HEK293 (cell line): ENCODE measurements at regions not wholly inside any gene's neighbourhood (a gene's known extent, or its start where the extent isn't known, plus 50 kb on each side); places are given as distances from the start of the nearest gene placed in this dataset.

Source experiments
- CTCF ChIA-PET: fragments of 350-600 bp; formaldehyde crosslinking; extraction: SDS; loops from one replicate; lab custom pipeline; 2021; ENCODE audit warnings: antibody characterized with exemption; lab: Yijun Ruan, JAX
- POLR2A ChIA-PET: fragments of 300-600 bp; formaldehyde crosslinking; extraction: SDS; loops from one replicate; lab custom pipeline; 2020; ENCODE audit warnings: antibody characterized with exemption, inconsistent platforms; lab: Yijun Ruan, JAX
- H3K27ac ChIP-seq: fragments of 200-500 bp; sonication (Bioruptor generic); 2 replicates; pipeline ENCODE4 v1.5.1; 2014; ENCODE audit warnings: low read depth, low read length, control low read depth, inconsistent platforms; ENCODE audit errors: extremely low read depth
- H3K36me3 ChIP-seq, 2 experiments: fragments of 200-500 bp in 1 of 2; sonication (Bioruptor generic) in 1 of 2; 1 replicate in 1 of 2; 2 replicates in 1 of 2; pipeline ENCODE4 v1.5.1; 2014 to 2017; ENCODE audit warnings: inconsistent platforms in 2 of 2, low read length in 2 of 2; ENCODE audit not compliant: control insufficient read depth in 2 of 2, insufficient read depth in 1 of 2
- H3K4me1 ChIP-seq: fragments of 200-500 bp; sonication (Bioruptor generic); 2 replicates; pipeline ENCODE4 v1.5.1; 2014; ENCODE audit warnings: mild to moderate bottlenecking, low read length, inconsistent platforms; ENCODE audit not compliant: control insufficient read depth, insufficient read depth
- H3K4me3 ChIP-seq: 2 replicates; pipeline ENCODE4 v1.5.1; 2011; ENCODE audit warnings: low read depth, mild to moderate bottlenecking, control low read depth, low read length, moderate library complexity
- H3K9me3 ChIP-seq: fragments of 200-500 bp; sonication (Bioruptor generic); 2 replicates; pipeline ENCODE4 v1.5.1; 2014; ENCODE audit warnings: low read depth, low read length, inconsistent platforms; ENCODE audit not compliant: control insufficient read depth, insufficient read depth
- BCL11A ChIP-seq: fragments of 450-650 bp; formaldehyde crosslinking; IDR thresholded peaks from 2 replicates; pipeline ENCODE4 v1.5.1; 2016; ENCODE audit warnings: low read depth, missing biosample characterization, missing genetic modification characterization
- EGR2 ChIP-seq: fragments of 450-650 bp; formaldehyde crosslinking; IDR thresholded peaks from 2 replicates; pipeline ENCODE4 v1.5.1; 2016; ENCODE audit warnings: low read depth, missing biosample characterization, missing genetic modification characterization
- IKZF3 ChIP-seq: fragments of 450-650 bp; IDR thresholded peaks from 2 replicates; pipeline ENCODE4 v1.5.0; 2018; ENCODE audit warnings: missing biosample characterization, mild to moderate bottlenecking, missing genetic modification characterization, moderate library complexity
- KLF9 ChIP-seq: fragments of 450-650 bp; formaldehyde crosslinking; IDR thresholded peaks from 2 replicates; pipeline ENCODE4 v1.5.1; 2016; ENCODE audit warnings: missing biosample characterization, missing genetic modification characterization, low read depth
- MYNN ChIP-seq: fragments of 450-650 bp; formaldehyde crosslinking; IDR thresholded peaks from 2 replicates; pipeline ENCODE4 v1.5.1; 2016; ENCODE audit warnings: missing biosample characterization, missing genetic modification characterization, borderline replicate concordance
- OSR2 ChIP-seq: fragments of 450-650 bp; formaldehyde crosslinking; IDR thresholded peaks from 2 replicates; pipeline ENCODE4 v1.5.1; 2016; ENCODE audit warnings: missing biosample characterization, missing genetic modification characterization
- PRDM2 ChIP-seq: fragments of 450-650 bp; formaldehyde crosslinking; IDR thresholded peaks from 2 replicates; pipeline ENCODE4 v1.5.1; 2016; ENCODE audit warnings: missing biosample characterization, missing genetic modification characterization, borderline replicate concordance
- PRDM6 ChIP-seq: fragments of 450-650 bp; formaldehyde crosslinking; IDR thresholded peaks from 2 replicates; pipeline ENCODE4 v1.5.1; 2017; ENCODE audit warnings: missing biosample characterization, missing genetic modification characterization
- ZEB2 ChIP-seq: fragments of 450-650 bp; formaldehyde crosslinking; IDR thresholded peaks from 2 replicates; pipeline ENCODE4 v1.5.1; 2016; ENCODE audit warnings: missing biosample characterization, missing genetic modification characterization
- ZNF157 ChIP-seq: fragments of 450-650 bp; formaldehyde crosslinking; IDR thresholded peaks from 2 replicates; pipeline ENCODE4 v1.5.1; 2016; ENCODE audit warnings: missing biosample characterization, missing genetic modification characterization
- ZNF174 ChIP-seq: fragments of 450-650 bp; formaldehyde crosslinking; IDR thresholded peaks from 2 replicates; pipeline ENCODE4 v1.5.0; 2017; ENCODE audit warnings: missing biosample characterization, mild to moderate bottlenecking, missing genetic modification characterization
- ZNF18 ChIP-seq: fragments of 450-650 bp; formaldehyde crosslinking; IDR thresholded peaks from 2 replicates; pipeline ENCODE4 v1.5.1; 2016; ENCODE audit warnings: missing biosample characterization, missing genetic modification characterization
- ZNF2 ChIP-seq: fragments of 450-650 bp; formaldehyde crosslinking; IDR thresholded peaks from 2 replicates; pipeline ENCODE4 v1.5.1; 2016; ENCODE audit warnings: missing biosample characterization, missing genetic modification characterization
- ZNF26 ChIP-seq: fragments of 450-650 bp; formaldehyde crosslinking; IDR thresholded peaks from 2 replicates; pipeline ENCODE4 v1.5.1; 2016; ENCODE audit warnings: missing biosample characterization, missing genetic modification characterization
- ZNF398 ChIP-seq: fragments of 450-650 bp; formaldehyde crosslinking; IDR thresholded peaks from 2 replicates; pipeline ENCODE4 v1.5.1; 2017; ENCODE audit warnings: missing biosample characterization, missing genetic modification characterization
- ZNF473 ChIP-seq: fragments of 450-650 bp; formaldehyde crosslinking; IDR thresholded peaks from 2 replicates; pipeline ENCODE4 v1.5.1; 2017; ENCODE audit warnings: missing biosample characterization, missing genetic modification characterization
- ZNF513 ChIP-seq: fragments of 450-650 bp; IDR thresholded peaks from 2 replicates; pipeline ENCODE4 v1.5.1; 2018; ENCODE audit warnings: missing biosample characterization, missing genetic modification characterization
- ZNF561 ChIP-seq: fragments of 450-650 bp; IDR thresholded peaks from 2 replicates; pipeline ENCODE4 v1.5.1; 2018; ENCODE audit warnings: missing biosample characterization, missing genetic modification characterization, borderline replicate concordance
- ZNF626 ChIP-seq: fragments of 450-650 bp; sonication (Bioruptor Pico); formaldehyde crosslinking; IDR thresholded peaks from 2 replicates; pipeline ENCODE4 v1.5.1; 2018; ENCODE audit warnings: missing biosample characterization, missing genetic modification characterization, inconsistent platforms
- ZNF704 ChIP-seq: fragments of 450-650 bp; formaldehyde crosslinking; IDR thresholded peaks from 2 replicates; pipeline ENCODE4 v1.5.1; 2016; ENCODE audit warnings: missing biosample characterization, missing genetic modification characterization
- ZNF76 ChIP-seq: fragments of 450-650 bp; formaldehyde crosslinking; IDR thresholded peaks from 2 replicates; pipeline ENCODE4; 2016; ENCODE audit warnings: low read depth, missing biosample characterization, missing genetic modification characterization, borderline replicate concordance
- ZXDB ChIP-seq: fragments of 450-650 bp; formaldehyde crosslinking; IDR thresholded peaks from 2 replicates; pipeline ENCODE4 v1.5.1; 2016; ENCODE audit warnings: missing biosample characterization, missing genetic modification characterization

- no peak for TF ChIP-seq ZNF26 (tag by site-specific recombination)
- no peak for TF ChIP-seq EGR2
- TF ChIP-seq ZNF18 (tag by site-specific recombination), result no peak
- TF ChIP-seq ZXDB, result no peak
- TF ChIP-seq ZNF473 (tag by site-specific recombination), result no peak
- TF ChIP-seq ZNF2 (tag by site-specific recombination), result no peak
- TF ChIP-seq PRDM2 (tag by site-specific recombination), result no peak
- no peak for TF ChIP-seq ZNF174 (tag by site-specific recombination)
These were observed 135.6 kb downstream of the TFCP2L1 start (continued) for GRCh38 chr2:121149384-121149783.

- ChIA-PET POLR2A (no interaction called here), CTCF (interaction anchor here (0.5 to 1.1 kb wide), 3 partner anchors 22 to 334 kb away, joined by 3 to 4 read pairs (median 3); no protein-coding TSS in a partner anchor)
- no peak for TF ChIP-seq ZNF76 (tag by site-specific recombination)
- no peak for TF ChIP-seq ZNF398 (tag by site-specific recombination)
- no peak for TF ChIP-seq BCL11A (tag by site-specific recombination)
- TF ChIP-seq ZNF513 (tag by site-specific recombination), result no peak
- no peak for TF ChIP-seq KLF9 (tag by site-specific recombination)
- no peak for TF ChIP-seq ZEB2
- TF ChIP-seq PRDM6 (tag by site-specific recombination), result no peak
- TF ChIP-seq OSR2 (tag by site-specific recombination), result no peak
- TF ChIP-seq ZNF704 (tag by site-specific recombination), result no peak
- TF ChIP-seq ZNF626 (tag by site-specific recombination), result no peak
- no peak for TF ChIP-seq ZNF157 (tag by site-specific recombination)
- no peak for TF ChIP-seq ZNF561 (tag by site-specific recombination)
- TF ChIP-seq IKZF3 (tag by site-specific recombination), result no peak
- no peak for TF ChIP-seq MYNN (tag by site-specific recombination)
These were observed 134.9 kb downstream of the TFCP2L1 start for GRCh38 chr2:121150126-121150525.

More at GRCh38 chr2:121150126-121150525, 134.9 kb downstream of the TFCP2L1 start:
- H3K4me3 ChIP-seq, result no peak overlapping the region
- no peaks in the 10 kb centered on the region for H3K9me3 ChIP-seq
- no peaks in the 10 kb centered on the region for H3K4me1 ChIP-seq
- H3K27ac ChIP-seq, result no peak overlapping the region
- H3K36me3 ChIP-seq, result no peaks in the 10 kb centered on the region
